T-helper 9 cell (primary cell): ENCODE measurements at regions not wholly inside any gene's neighbourhood (a gene's known extent, or its start where the extent isn't known, plus 50 kb on each side); places are given as distances from the start of the nearest gene placed in this dataset.
A peak's percentile ranks its signal among the peaks of the same experiment; 100 is the strongest.

Experiments used
- DNase-seq: peaks from one replicate; pipeline ENCODE4 v3.0.0-alpha.2; 2020

- no peak for DNase-seq
Measured at GRCh38 chr4:108520807-108521206, 99.6 kb upstream of the RPL34 start.

GRCh38 chr4:108519911-108520601, 100.3 kb upstream of the RPL34 start:
- DNase-seq: no peak

GRCh38 chr4:108519208-108519833, 101.1 kb upstream of the RPL34 start:
- DNase-seq: no peak

DNA sequence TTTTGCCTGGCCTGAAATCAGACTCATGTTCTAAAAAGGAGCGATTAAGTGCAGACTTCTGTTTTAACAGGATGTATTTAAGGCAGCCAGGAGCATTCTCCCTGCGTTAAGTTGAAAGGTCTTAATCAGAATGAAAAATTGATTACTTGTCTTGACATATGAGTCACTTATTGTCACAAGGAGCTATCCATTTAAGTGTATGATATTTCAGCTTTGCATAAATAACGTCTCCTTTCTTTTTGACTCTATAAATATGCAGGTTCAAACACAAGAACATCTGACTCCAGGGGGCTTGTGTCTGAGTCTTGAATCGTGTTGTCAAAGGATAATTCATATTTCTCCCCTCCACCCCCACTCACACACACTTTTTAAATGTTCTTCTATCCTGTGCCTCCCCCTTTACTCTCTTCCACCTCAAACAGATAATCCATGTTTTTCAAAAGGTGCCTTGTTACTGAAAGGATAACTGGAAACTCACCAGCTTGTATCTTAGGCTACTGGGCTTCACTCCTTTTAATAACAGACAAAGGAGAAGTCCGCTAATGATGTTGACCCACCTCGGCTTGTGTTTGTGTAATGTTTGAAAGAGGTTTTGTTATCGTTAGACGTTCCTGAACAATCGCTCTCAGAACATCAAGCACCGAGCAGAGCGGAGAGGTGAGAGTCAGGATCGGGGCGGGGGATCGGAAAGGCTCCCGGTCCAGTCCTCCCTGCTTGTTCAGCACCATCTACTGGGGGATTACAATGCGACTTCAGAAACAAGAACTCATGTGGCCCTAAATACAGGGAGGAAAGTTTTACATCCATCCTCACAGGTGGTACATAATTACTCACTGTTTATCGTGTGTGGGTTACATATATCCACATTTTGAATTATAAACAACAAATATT, 107.5 kb upstream of the RPL34 start:
- no peak for DNase-seq

DNA sequence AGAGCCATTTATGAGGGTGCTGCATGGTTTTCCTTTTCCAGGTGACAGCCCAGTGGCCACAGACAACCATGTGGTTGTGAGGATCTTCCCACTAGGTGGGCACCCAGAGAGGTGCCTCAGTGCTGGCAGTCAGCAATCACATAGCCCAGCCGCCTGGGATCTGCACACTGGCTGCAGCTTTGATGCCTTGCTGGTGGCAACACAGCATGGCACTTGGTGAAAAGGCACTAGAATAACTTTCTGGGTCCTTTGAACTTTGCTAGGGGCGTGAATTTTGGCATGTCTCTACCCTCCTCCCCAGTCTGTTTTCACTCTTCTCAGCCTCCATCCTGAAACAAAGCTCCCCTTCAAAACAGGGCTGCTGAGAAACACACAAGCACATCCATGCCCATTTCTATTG, 108.8 kb upstream of the RPL34 start:
- DNase-seq: no peak

GRCh38 chr4:108502356-108502755, 118.0 kb upstream of the RPL34 start:
- no peak for DNase-seq

GRCh38 chr4:108498925-108499324, 121.5 kb upstream of the RPL34 start:
- no peak for DNase-seq

DNA sequence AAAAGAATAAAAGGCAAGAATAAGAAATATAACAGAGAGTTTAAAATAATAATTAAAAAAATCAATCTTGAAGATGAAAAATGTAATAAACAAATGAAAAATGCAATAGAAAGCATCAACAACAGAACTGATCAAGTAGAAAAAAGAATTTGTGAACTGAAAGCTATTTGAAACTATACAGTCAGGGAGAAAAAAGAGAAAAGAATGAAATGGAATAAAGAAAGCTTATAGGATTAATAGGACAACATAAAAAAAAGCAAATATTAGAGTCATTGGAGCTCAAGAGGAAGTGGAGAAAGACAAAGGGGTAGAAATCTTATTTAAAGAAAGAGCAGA, 126.8 kb upstream of the RPL34 start:
- DNase-seq: no peak

DNA sequence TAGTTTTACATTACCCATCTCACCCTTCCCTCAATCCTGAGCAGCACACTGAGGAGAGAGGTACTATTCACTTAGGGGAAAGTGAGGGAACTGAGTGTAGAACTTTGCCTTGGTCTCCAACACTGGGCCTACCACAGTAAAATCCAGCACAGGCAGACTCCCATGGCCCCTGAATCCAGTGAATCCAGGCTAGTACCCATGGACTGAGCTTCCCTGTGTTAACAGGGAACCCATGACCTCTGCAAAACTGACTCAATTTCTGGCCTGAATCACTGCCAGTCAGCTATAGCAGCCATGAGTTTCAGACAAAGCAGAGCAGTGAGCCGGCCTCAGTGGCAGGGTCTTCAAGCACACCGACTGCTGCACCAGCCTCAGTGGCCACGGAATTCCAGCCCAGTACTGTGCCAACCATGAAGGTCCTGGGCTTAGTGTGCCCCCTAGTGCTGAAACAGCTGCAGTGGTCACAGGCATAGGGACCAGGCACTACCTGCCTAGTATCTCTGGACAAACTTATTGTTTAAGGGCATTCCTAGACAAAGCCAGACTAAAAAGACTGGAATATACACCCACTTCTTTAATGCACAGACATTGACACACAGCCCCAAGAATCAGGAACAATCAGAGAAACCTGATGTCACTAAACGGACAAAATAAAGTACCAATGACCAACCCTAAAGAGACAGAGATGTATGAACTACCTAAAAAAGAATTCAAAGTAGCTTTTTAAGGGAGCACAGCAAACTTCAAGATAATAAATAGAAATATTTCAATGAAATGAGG, 127.4 kb upstream of the RPL34 start:
- peak; percentile 5 for DNase-seq

DNA sequence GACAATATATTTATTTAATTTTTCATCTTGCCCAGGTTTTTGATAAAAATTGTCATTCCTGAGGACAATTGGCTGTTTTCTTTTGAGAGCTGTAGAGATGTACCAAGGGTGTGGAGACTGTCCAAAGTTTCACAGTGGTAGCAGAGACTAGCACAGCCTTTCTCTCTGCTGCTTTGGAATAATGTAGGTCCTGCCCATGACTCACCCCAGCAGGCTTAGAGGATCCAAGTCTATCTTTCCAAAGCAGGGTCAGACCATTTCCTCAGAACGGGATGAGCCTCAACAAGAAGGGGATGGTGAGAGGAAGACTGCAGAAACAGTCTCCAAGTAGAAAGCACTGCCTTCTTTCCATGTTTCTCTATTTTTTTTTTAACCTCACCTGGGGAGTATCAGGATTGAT, 131.5 kb upstream of the RPL34 start:
- DNase-seq: no peak

DNA sequence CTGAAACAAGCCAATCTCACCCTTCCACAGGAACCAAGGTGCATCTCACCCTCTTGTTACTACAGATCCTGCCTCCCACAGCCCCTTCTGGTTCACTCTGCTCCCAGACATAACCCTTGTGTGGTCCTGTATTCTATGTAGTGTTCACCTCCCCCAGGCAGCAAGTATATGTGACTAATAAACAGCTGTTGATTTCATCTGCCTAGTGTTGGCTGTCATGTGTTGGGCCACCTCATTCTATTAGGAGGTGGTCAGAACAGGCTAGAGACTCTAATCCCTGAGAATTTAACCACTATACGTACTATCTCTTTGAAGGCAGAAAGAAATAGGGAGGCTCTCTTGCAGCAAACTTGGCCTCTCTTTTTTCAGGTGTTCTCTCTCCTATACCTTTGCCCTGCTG, 134.3 kb upstream of the RPL34 start:
- no peak for DNase-seq

DNA sequence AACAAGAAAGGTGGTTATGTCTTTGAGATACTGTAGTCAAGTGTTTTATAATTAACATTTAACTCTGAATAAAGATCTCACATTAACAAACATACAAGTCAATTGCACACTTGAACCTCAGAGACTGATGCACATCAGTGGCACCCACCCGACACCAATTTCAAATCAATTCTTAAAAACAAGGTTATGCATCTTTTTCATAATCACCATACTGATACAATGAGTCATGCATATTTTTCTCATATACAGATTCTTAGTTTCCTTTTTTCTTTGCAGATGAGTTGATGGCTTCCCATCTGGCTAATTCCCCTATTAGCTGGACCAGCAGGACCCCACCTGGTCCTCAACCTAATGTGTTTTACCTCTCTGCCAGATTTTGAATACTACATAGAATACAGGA, 136.2 kb upstream of the RPL34 start:
- DNase-seq: no peak

DNA sequence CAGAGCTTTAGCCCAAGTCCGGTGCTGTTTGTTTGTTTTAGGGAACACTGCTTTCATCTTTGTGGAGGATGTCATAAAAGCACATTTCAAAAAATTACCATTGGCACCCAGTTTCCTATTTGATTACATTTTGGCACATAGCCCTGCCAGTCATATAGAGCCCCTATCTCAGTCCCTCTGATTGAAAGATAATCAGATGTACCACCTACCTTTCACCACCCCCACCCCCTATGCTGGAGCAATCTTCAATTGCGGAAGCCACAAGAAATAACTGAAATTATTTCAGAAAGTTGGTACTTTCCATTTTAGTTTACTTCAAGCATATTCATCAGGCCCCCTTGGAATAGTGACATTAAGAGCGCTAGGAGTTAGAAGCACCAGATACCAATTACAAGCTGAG, 136.7 kb upstream of the RPL34 start:
- no peak for DNase-seq

GRCh38 chr4:108483079-108483478, 137.3 kb upstream of the RPL34 start:
- DNase-seq: no peak

DNA sequence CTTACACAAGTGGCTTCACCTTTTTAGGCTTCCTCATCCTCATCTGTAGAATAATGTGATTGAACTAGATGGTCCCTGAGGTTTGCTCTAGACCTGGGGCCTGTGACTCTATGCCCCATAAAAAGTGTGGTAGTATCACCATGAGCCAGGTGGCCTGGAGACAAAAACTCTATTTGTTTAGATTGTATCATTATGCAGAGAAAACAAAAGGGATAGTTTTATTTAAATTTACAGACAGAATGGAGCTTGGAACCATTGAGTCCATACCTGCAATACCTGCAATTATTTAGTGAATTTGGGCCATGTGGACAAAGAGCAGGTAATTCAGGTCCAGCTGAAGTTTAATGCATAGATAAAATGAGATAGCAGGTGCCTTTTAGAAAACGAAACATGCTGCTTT, 139.5 kb upstream of the RPL34 start:
- no peak for DNase-seq

GRCh38 chr4:108477527-108478108, 142.8 kb upstream of the RPL34 start:
- no peak for DNase-seq

- no peak for DNase-seq
Measured at GRCh38 chr4:108473163-108473720, 147.1 kb upstream of the RPL34 start.

DNA sequence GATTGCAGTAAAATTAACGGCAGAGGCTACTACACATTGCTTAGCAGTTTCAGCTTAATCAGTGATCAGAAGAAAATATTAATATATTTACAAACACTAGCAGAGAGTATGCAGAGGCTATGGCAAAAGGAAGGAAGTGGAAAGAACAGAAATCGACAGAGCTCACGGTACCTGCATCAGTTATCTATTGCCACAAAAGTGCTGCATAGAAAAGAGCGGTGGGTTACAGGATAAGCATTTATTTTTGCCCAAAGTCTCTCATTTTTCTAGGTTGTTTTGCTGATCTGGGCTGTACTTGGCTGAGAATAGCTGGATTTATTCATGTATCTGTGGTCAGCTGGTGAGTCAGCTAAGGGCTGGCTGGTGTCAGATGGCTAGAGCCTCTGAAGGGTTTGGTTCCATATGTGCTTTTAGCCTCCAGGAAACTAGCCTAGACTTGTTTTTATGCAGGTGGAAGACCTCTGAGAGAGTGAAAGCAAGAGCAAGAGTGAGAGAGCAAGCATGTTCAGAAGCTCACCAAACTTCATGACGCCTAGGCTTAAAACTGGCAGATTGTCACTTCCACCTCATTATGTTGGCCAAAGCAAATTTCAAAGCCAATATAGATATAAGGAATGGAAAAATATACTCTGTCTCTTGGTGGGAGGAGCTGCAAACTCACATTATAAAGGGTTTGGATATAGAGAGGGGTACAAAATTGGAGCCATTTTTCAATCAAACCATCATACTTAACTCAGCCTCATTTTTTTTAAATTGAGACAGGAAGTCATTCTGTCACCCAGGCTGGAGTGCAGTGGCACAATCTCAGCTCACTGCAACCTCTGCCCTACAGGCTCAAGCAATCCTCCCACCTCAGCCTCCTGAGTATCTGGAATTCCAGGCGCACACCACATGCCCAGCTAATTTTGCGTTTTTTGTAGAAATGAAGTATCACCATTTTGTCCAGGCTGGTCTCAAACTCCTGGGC, 153.2 kb upstream of the RPL34 start:
- no peak for DNase-seq

GRCh38 chr4:108465886-108466500, 154.4 kb upstream of the RPL34 start:
- no peak for DNase-seq

- no peak for DNase-seq
Measured at GRCh38 chr4:108458681-108459080, 161.7 kb upstream of the RPL34 start.

DNA sequence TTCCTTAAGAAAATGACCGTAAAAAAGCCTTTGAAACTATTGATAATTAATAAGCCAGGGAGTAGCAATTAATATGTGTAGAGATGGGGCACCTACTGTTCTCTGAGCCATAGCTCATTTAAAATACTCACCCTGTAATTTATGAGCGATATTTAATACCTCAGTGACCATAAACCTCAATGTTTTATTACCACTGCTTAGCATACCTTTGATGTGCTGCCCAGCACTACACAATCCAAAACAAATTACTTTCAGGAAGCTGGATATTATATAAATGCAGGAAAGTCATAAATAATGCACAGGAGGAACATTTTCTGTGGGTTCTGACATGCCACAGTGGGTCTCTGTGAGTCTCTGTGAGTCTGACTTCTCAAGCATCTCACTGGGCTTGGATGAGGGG, 166.1 kb upstream of the RPL34 start:
- no peak for DNase-seq
